HG03064 (cell line): ENCODE measurements at regions not wholly inside any gene's neighbourhood (a gene's known extent, or its start where the extent isn't known, plus 50 kb on each side); places are given as distances from the start of the nearest gene placed in this dataset.

Experiments
- ATAC-seq: cut with Tn5 transposase; IDR thresholded peaks from one replicate; pipeline ENCODE4 v1.9.1; 2021; ENCODE audit warnings: low read depth; ENCODE audit not compliant: unreplicated experiment

GRCh38 chr6:141598487-141598886, 534.2 kb upstream of the GJE1 start:
- ATAC-seq: no peak

GRCh38 chr6:141594874-141595273, 537.9 kb upstream of the GJE1 start:
- no peak for ATAC-seq

GRCh38 chr6:141593311-141593710, 539.4 kb upstream of the GJE1 start:
- ATAC-seq: no peak

- no peak for ATAC-seq
Measured at GRCh38 chr6:141587482-141588266, 545.1 kb upstream of the GJE1 start.

- no peak for ATAC-seq
Measured at GRCh38 chr6:141580988-141581552, 551.7 kb upstream of the GJE1 start.

GRCh38 chr6:141580131-141580530, 552.6 kb upstream of the GJE1 start:
- ATAC-seq: no peak

- no peak for ATAC-seq
Measured at GRCh38 chr6:141576751-141577150, 556.0 kb upstream of the GJE1 start.

GRCh38 chr6:141562851-141563763, 569.6 kb upstream of the GJE1 start:
- peak; percentile 82 for ATAC-seq

GRCh38 chr6:141562186-141562811, 570.4 kb upstream of the GJE1 start:
- ATAC-seq: peak; percentile 23

GRCh38 chr6:141561154-141561553, 571.6 kb upstream of the GJE1 start:
- ATAC-seq: no peak

- ATAC-seq: peak; percentile 92
Measured at GRCh38 chr6:141552463-141552862, 580.3 kb upstream of the GJE1 start.

GRCh38 chr6:141552031-141552430, 580.7 kb upstream of the GJE1 start:
- no peak for ATAC-seq

- no peak for ATAC-seq
Measured at GRCh38 chr6:141551318-141551717, 581.4 kb upstream of the GJE1 start.

- ATAC-seq: no peak
Measured at GRCh38 chr6:141550471-141550870, 582.3 kb upstream of the GJE1 start.

GRCh38 chr6:141548966-141549365, 583.8 kb upstream of the GJE1 start:
- no peak for ATAC-seq

GRCh38 chr6:141541581-141542324, 591.0 kb upstream of the GJE1 start:
- ATAC-seq: no peak

GRCh38 chr6:141540207-141540606, 592.5 kb upstream of the GJE1 start:
- no peak for ATAC-seq

- ATAC-seq: no peak
Measured at GRCh38 chr6:141539617-141540016, 593.1 kb upstream of the GJE1 start.

GRCh38 chr6:141532211-141532610, 600.5 kb upstream of the GJE1 start:
- no peak for ATAC-seq

GRCh38 chr6:141531040-141531439, 601.7 kb upstream of the GJE1 start:
- ATAC-seq: no peak
